GM19372 (cell line): ENCODE measurements at regions not wholly inside any gene's neighbourhood (a gene's known extent, or its start where the extent isn't known, plus 50 kb on each side); places are given as distances from the start of the nearest gene placed in this dataset.

Source experiments
- ATAC-seq: cut with Tn5 transposase; IDR thresholded peaks from one replicate; pipeline ENCODE4 v1.9.1; 2021; ENCODE audit warnings: mild to moderate bottlenecking, low read depth, moderate library complexity; ENCODE audit not compliant: unreplicated experiment

- ATAC-seq = no peak
Measured at GRCh38 chr11:130726234-130727037, 189.8 kb downstream of the SNX19 start.

GRCh38 chr11:130727157-130728119, 188.8 kb downstream of the SNX19 start:
- no peak for ATAC-seq

GRCh38 chr11:130728185-130729180, 187.8 kb downstream of the SNX19 start:
- no peak for ATAC-seq

GRCh38 chr11:130729193-130729592, 187.1 kb downstream of the SNX19 start:
- no peak for ATAC-seq

GRCh38 chr11:130729678-130730300, 186.5 kb downstream of the SNX19 start:
- no peak for ATAC-seq

GRCh38 chr11:130731401-130731800, 184.9 kb downstream of the SNX19 start:
- ATAC-seq = no peak

- no peak for ATAC-seq
Measured at GRCh38 chr11:130732476-130732875, 183.8 kb downstream of the SNX19 start.

GRCh38 chr11:130737041-130737830, 179.0 kb downstream of the SNX19 start:
- no peak for ATAC-seq

- no peak for ATAC-seq
Measured at GRCh38 chr11:130737866-130738431, 178.3 kb downstream of the SNX19 start.

GRCh38 chr11:130738611-130739010, 177.7 kb downstream of the SNX19 start:
- no peak for ATAC-seq

- no peak for ATAC-seq
Measured at GRCh38 chr11:130740819-130741218, 175.5 kb downstream of the SNX19 start.

- no peak for ATAC-seq
Measured at GRCh38 chr11:130744794-130745193, 171.5 kb downstream of the SNX19 start.

- ATAC-seq = no peak
Measured at GRCh38 chr11:130749216-130749615, 167.1 kb downstream of the SNX19 start.

GRCh38 chr11:130760515-130761125, 155.7 kb downstream of the SNX19 start:
- ATAC-seq = no peak

- ATAC-seq = no peak
Measured at GRCh38 chr11:130761560-130762220, 154.6 kb downstream of the SNX19 start.

- ATAC-seq = no peak
Measured at GRCh38 chr11:130762638-130763037, 153.6 kb downstream of the SNX19 start.

- ATAC-seq = no peak
Measured at GRCh38 chr11:130763087-130763980, 152.9 kb downstream of the SNX19 start.
